HEK293 (cell line): ENCODE measurements at regions not wholly inside any gene's neighbourhood (a gene's known extent, or its start where the extent isn't known, plus 50 kb on each side); places are given as distances from the start of the nearest gene placed in this dataset.

Source experiments
- CTCF ChIA-PET: fragments of 350-600 bp; formaldehyde crosslinking; extraction: SDS; loops from one replicate; lab custom pipeline; 2021; ENCODE audit warnings: antibody characterized with exemption; lab: Yijun Ruan, JAX
- POLR2A ChIA-PET: fragments of 300-600 bp; formaldehyde crosslinking; extraction: SDS; loops from one replicate; lab custom pipeline; 2020; ENCODE audit warnings: antibody characterized with exemption, inconsistent platforms; lab: Yijun Ruan, JAX
- H3K27ac ChIP-seq: fragments of 200-500 bp; sonication (Bioruptor generic); 2 replicates; pipeline ENCODE4 v1.5.1; 2014; ENCODE audit warnings: low read depth, low read length, control low read depth, inconsistent platforms; ENCODE audit errors: extremely low read depth
- H3K36me3 ChIP-seq, 2 experiments: fragments of 200-500 bp in 1 of 2; sonication (Bioruptor generic) in 1 of 2; 1 replicate in 1 of 2; 2 replicates in 1 of 2; pipeline ENCODE4 v1.5.1; 2014 to 2017; ENCODE audit warnings: inconsistent platforms in 2 of 2, low read length in 2 of 2; ENCODE audit not compliant: control insufficient read depth in 2 of 2, insufficient read depth in 1 of 2
- H3K4me1 ChIP-seq: fragments of 200-500 bp; sonication (Bioruptor generic); 2 replicates; pipeline ENCODE4 v1.5.1; 2014; ENCODE audit warnings: mild to moderate bottlenecking, low read length, inconsistent platforms; ENCODE audit not compliant: control insufficient read depth, insufficient read depth
- H3K4me3 ChIP-seq: 2 replicates; pipeline ENCODE4 v1.5.1; 2011; ENCODE audit warnings: low read depth, mild to moderate bottlenecking, control low read depth, low read length, moderate library complexity
- H3K9me3 ChIP-seq: fragments of 200-500 bp; sonication (Bioruptor generic); 2 replicates; pipeline ENCODE4 v1.5.1; 2014; ENCODE audit warnings: low read depth, low read length, inconsistent platforms; ENCODE audit not compliant: control insufficient read depth, insufficient read depth
- GLIS2 ChIP-seq: fragments of 450-650 bp; formaldehyde crosslinking; IDR thresholded peaks from 2 replicates; pipeline ENCODE4 v1.5.1; 2016; ENCODE audit warnings: missing biosample characterization, missing genetic modification characterization
- HOXC10 ChIP-seq: sonication (generic); formaldehyde crosslinking; IDR thresholded peaks from 2 replicates; pipeline ENCODE4 v1.8.1; 2023; ENCODE audit warnings: mild to moderate bottlenecking, missing genetic modification reagents
- HOXD13 ChIP-seq: sonication (generic); formaldehyde crosslinking; IDR thresholded peaks from 2 replicates; pipeline ENCODE4 v1.8.0; 2022; ENCODE audit warnings: missing genetic modification reagents, borderline replicate concordance
- IKZF3 ChIP-seq: fragments of 450-650 bp; IDR thresholded peaks from 2 replicates; pipeline ENCODE4 v1.5.0; 2018; ENCODE audit warnings: missing biosample characterization, mild to moderate bottlenecking, missing genetic modification characterization, moderate library complexity
- OSR2 ChIP-seq: fragments of 450-650 bp; formaldehyde crosslinking; IDR thresholded peaks from 2 replicates; pipeline ENCODE4 v1.5.1; 2016; ENCODE audit warnings: missing biosample characterization, missing genetic modification characterization
- RBAK ChIP-seq: fragments of 450-650 bp; formaldehyde crosslinking; IDR thresholded peaks from 2 replicates; pipeline ENCODE4 v1.5.1; 2016; ENCODE audit warnings: missing biosample characterization, missing genetic modification characterization
- ZBTB48 ChIP-seq: fragments of 450-650 bp; formaldehyde crosslinking; IDR thresholded peaks from 2 replicates; pipeline ENCODE4 v1.5.1; 2016; ENCODE audit warnings: missing biosample characterization, missing genetic modification characterization
- ZFP41 ChIP-seq: fragments of 450-650 bp; formaldehyde crosslinking; IDR thresholded peaks from 2 replicates; pipeline ENCODE4 v1.5.1; 2016; ENCODE audit warnings: missing biosample characterization, missing genetic modification characterization, borderline replicate concordance
- ZNF112 ChIP-seq: fragments of 450-650 bp; formaldehyde crosslinking; IDR thresholded peaks from 2 replicates; pipeline ENCODE4 v1.5.0; 2017; ENCODE audit warnings: missing biosample characterization, missing genetic modification characterization
- ZNF248 ChIP-seq: fragments of 450-650 bp; formaldehyde crosslinking; IDR thresholded peaks from 2 replicates; pipeline ENCODE4 v1.5.1; 2017; ENCODE audit warnings: missing biosample characterization, missing genetic modification characterization
- ZNF521 ChIP-seq: fragments of 450-650 bp; formaldehyde crosslinking; IDR thresholded peaks from 2 replicates; pipeline ENCODE4 v1.5.1; 2017; ENCODE audit warnings: missing biosample characterization, mild to moderate bottlenecking, missing genetic modification characterization
- ZNF585B ChIP-seq: fragments of 450-650 bp; formaldehyde crosslinking; IDR thresholded peaks from 2 replicates; pipeline ENCODE4 v1.5.1; 2016; ENCODE audit warnings: missing biosample characterization, missing genetic modification characterization
- ZNF623 ChIP-seq: fragments of 450-650 bp; formaldehyde crosslinking; IDR thresholded peaks from 2 replicates; pipeline ENCODE4 v1.5.1; 2016; ENCODE audit warnings: missing biosample characterization, missing genetic modification characterization
- ZNF768 ChIP-seq: fragments of 450-650 bp; formaldehyde crosslinking; IDR thresholded peaks from 2 replicates; pipeline ENCODE4 v1.5.1; 2018; ENCODE audit warnings: missing biosample characterization, mild to moderate bottlenecking, missing genetic modification characterization
- ZNF843 ChIP-seq: fragments of 450-650 bp; formaldehyde crosslinking; IDR thresholded peaks from 2 replicates; pipeline ENCODE4 v1.5.1; 2016; ENCODE audit warnings: missing biosample characterization, missing genetic modification characterization
- ZSCAN16 ChIP-seq: fragments of 450-650 bp; formaldehyde crosslinking; IDR thresholded peaks from 2 replicates; pipeline ENCODE4 v1.5.1; 2016; ENCODE audit warnings: missing biosample characterization, missing genetic modification characterization
- TF ChIP-seq, protein P1 (sequence below): fragments of 450-650 bp; formaldehyde crosslinking; conservative IDR thresholded peaks from 2 replicates; pipeline ENCODE4 v1.5.1; 2016; ENCODE audit warnings: low read depth, missing biosample characterization, missing genetic modification characterization
- TF ChIP-seq, protein P2 (sequence below): fragments of 450-650 bp; formaldehyde crosslinking; IDR thresholded peaks from 2 replicates; pipeline ENCODE4 v1.5.1; 2016; ENCODE audit warnings: missing biosample characterization, missing genetic modification characterization
- TF ChIP-seq, protein P3 (sequence below): fragments of 450-650 bp; formaldehyde crosslinking; IDR thresholded peaks from 2 replicates; pipeline ENCODE4 v1.5.1; 2016; ENCODE audit warnings: missing biosample characterization, missing genetic modification characterization
- TF ChIP-seq, protein P4 (sequence below): fragments of 450-650 bp; formaldehyde crosslinking; IDR thresholded peaks from 2 replicates; pipeline ENCODE4 v1.5.1; 2016; ENCODE audit warnings: missing biosample characterization, missing genetic modification characterization, low read depth
- TF ChIP-seq, protein P5 (sequence below): fragments of 450-650 bp; formaldehyde crosslinking; IDR thresholded peaks from 2 replicates; pipeline ENCODE4 v1.5.1; 2016; ENCODE audit warnings: missing biosample characterization, missing genetic modification characterization

DNA sequence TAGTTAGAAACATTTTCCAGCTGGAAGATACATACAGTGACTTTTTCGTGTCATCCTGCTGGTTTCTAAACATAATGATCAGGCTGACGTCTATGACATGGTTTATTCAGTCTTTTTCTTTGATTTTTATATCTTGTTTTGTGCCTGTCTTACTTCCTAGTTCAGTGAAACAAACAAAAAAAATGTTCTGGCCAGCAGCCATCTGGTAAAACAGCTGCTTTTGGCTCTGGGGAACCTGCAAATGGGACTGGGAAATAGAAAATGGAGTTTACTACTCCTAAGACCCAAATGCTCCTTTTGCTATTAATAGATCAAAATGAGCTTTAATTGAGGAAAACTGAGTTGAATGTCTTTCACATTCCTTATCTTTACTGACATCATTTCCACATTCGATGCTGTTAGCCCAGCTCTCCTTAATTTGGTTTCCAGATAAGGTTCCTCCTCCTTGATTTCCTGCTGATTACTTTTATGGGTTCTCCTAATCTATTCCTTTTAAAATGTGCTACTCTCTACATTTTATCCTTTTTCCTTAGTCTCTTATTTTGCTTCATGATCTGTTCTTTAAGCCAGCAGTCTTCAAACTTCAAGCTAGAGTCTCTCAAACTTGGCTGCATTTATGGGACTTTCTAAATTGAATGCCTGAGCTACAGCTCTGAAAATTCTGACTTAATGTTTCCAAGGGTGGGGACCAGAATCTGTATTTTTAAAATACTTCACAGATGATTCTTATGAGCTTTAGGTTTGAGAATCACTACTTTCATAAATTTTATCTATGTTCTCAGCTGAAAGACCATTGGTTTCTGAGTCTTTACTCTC lies 499.5 kb downstream of the ANKRD50 start:
- H3K9me3 ChIP-seq: no peaks in the 10 kb centered on the region
- no peak overlapping the region for H3K4me3 ChIP-seq
- ChIA-PET CTCF (interaction anchor here (0.7 kb wide), 1 partner anchor 565 kb away, joined by 3 read pairs; no protein-coding TSS in a partner anchor), POLR2A (no interaction called here)
- TF ChIP-seq HOXD13 (CRISPR knock-in tag): no peak
- no peak overlapping the region for H3K27ac ChIP-seq
- no peaks in the 10 kb centered on the region for H3K36me3 ChIP-seq
- H3K4me1 ChIP-seq: no peaks in the 10 kb centered on the region

DNA sequence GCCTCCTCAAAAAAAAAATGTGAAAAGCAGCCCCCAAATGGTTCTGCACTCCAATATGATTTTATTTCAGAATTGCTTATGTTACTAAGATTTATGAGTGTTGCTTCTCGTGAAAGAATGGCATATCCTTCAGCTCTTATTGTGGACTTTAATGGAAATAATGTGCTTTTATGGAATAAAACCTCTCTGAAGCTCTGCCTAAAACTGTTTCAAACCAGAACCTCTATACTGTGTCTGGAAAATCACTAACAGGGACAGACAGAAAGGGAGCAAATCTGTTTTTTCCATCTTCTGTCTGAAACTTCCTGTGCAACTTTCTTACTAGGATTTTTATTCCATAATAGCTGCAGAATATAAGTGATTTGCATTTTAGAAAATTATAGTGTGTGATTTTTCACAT lies 493.1 kb downstream of the ANKRD50 start:
- ChIA-PET CTCF (interaction anchor here (0.6 kb wide), 1 partner anchor 214 kb away, joined by 3 read pairs; no protein-coding TSS in a partner anchor), POLR2A (no interaction called here)
- no peak overlapping the region for H3K27ac ChIP-seq
- TF ChIP-seq ZNF248 (tag by site-specific recombination): no peak
- TF ChIP-seq ZNF112 (tag by site-specific recombination): no peak
- TF ChIP-seq RBAK (tag by site-specific recombination): no peak
- TF ChIP-seq, protein P1, sequence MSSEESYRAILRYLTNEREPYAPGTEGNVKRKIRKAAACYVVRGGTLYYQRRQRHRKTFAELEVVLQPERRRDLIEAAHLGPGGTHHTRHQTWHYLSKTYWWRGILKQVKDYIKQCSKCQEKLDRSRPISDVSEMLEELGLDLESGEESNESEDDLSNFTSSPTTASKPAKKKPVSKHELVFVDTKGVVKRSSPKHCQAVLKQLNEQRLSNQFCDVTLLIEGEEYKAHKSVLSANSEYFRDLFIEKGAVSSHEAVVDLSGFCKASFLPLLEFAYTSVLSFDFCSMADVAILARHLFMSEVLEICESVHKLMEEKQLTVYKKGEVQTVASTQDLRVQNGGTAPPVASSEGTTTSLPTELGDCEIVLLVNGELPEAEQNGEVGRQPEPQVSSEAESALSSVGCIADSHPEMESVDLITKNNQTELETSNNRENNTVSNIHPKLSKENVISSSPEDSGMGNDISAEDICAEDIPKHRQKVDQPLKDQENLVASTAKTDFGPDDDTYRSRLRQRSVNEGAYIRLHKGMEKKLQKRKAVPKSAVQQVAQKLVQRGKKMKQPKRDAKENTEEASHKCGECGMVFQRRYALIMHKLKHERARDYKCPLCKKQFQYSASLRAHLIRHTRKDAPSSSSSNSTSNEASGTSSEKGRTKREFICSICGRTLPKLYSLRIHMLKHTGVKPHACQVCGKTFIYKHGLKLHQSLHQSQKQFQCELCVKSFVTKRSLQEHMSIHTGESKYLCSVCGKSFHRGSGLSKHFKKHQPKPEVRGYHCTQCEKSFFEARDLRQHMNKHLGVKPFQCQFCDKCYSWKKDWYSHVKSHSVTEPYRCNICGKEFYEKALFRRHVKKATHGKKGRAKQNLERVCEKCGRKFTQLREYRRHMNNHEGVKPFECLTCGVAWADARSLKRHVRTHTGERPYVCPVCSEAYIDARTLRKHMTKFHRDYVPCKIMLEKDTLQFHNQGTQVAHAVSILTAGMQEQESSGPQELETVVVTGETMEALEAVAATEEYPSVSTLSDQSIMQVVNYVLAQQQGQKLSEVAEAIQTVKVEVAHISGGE (tag by site-specific recombination): no peak
- no peak for TF ChIP-seq ZFP41
- no peak for TF ChIP-seq OSR2
- TF ChIP-seq, protein P2, sequence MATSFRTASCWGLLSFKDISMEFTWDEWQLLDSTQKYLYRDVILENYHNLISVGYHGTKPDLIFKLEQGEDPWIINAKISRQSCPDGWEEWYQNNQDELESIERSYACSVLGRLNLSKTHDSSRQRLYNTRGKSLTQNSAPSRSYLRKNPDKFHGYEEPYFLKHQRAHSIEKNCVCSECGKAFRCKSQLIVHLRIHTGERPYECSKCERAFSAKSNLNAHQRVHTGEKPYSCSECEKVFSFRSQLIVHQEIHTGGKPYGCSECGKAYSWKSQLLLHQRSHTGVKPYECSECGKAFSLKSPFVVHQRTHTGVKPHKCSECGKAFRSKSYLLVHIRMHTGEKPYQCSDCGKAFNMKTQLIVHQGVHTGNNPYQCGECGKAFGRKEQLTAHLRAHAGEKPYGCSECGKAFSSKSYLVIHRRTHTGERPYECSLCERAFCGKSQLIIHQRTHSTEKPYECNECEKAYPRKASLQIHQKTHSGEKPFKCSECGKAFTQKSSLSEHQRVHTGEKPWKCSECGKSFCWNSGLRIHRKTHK (tag by site-specific recombination): no peak
- no peak for TF ChIP-seq ZNF521 (tag by site-specific recombination)
- TF ChIP-seq, protein P3, sequence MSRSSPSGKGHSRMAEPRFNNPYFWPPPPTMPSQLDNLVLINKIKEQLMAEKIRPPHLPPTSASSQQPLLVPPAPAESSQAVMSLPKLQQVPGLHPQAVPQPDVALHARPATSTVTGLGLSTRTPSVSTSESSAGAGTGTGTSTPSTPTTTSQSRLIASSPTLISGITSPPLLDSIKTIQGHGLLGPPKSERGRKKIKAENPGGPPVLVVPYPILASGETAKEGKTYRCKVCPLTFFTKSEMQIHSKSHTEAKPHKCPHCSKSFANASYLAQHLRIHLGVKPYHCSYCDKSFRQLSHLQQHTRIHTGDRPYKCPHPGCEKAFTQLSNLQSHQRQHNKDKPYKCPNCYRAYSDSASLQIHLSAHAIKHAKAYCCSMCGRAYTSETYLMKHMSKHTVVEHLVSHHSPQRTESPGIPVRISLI (tag by site-specific recombination): no peak
- H3K9me3 ChIP-seq: no peaks in the 10 kb centered on the region
- no peak overlapping the region for H3K4me3 ChIP-seq
- no peaks in the 10 kb centered on the region for H3K36me3 ChIP-seq
- no peaks in the 10 kb centered on the region for H3K4me1 ChIP-seq

DNA sequence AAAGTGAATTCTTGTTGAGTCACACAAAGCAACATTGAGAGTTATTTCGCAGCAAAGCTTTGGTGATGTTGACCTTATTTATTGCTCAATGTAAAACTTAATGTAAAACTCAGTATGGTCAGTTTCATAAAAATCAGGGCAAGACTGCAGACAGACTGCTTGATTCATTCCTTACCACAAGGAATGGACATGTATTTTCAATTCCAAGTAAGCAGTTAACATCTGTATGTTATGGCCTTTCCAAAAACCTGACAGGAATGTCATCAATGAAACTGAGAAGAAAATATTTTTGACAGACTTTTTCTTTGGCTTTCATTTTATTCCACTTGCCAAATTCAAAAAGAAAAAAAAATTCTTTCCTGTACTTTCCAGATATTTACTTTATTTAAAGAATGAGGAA lies 488.3 kb downstream of the ANKRD50 start:
- Histone ChIP-seq H3K36me3 (no peaks in the 10 kb centered on the region), H3K4me1 (no peaks in the 10 kb centered on the region), H3K27ac (no peak overlapping the region), H3K9me3 (no peaks in the 10 kb centered on the region), H3K4me3 (no peak overlapping the region)
- ChIA-PET CTCF (interaction anchor here (0.6 kb wide), 1 partner anchor 23 kb away, joined by 3 read pairs; no protein-coding TSS in a partner anchor), POLR2A (no interaction called here)
- TF ChIP-seq, protein P4, sequence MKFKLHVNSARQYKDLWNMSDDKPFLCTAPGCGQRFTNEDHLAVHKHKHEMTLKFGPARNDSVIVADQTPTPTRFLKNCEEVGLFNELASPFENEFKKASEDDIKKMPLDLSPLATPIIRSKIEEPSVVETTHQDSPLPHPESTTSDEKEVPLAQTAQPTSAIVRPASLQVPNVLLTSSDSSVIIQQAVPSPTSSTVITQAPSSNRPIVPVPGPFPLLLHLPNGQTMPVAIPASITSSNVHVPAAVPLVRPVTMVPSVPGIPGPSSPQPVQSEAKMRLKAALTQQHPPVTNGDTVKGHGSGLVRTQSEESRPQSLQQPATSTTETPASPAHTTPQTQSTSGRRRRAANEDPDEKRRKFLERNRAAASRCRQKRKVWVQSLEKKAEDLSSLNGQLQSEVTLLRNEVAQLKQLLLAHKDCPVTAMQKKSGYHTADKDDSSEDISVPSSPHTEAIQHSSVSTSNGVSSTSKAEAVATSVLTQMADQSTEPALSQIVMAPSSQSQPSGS (tag by site-specific recombination): no peak
- no peak for TF ChIP-seq HOXC10 (CRISPR knock-in tag)
- TF ChIP-seq ZBTB48 (tag by site-specific recombination): no peak
- TF ChIP-seq ZNF768 (tag by site-specific recombination): no peak
- no peak for TF ChIP-seq ZNF623 (tag by site-specific recombination)
- no peak for TF ChIP-seq ZNF843 (tag by site-specific recombination)
- TF ChIP-seq, protein P5, sequence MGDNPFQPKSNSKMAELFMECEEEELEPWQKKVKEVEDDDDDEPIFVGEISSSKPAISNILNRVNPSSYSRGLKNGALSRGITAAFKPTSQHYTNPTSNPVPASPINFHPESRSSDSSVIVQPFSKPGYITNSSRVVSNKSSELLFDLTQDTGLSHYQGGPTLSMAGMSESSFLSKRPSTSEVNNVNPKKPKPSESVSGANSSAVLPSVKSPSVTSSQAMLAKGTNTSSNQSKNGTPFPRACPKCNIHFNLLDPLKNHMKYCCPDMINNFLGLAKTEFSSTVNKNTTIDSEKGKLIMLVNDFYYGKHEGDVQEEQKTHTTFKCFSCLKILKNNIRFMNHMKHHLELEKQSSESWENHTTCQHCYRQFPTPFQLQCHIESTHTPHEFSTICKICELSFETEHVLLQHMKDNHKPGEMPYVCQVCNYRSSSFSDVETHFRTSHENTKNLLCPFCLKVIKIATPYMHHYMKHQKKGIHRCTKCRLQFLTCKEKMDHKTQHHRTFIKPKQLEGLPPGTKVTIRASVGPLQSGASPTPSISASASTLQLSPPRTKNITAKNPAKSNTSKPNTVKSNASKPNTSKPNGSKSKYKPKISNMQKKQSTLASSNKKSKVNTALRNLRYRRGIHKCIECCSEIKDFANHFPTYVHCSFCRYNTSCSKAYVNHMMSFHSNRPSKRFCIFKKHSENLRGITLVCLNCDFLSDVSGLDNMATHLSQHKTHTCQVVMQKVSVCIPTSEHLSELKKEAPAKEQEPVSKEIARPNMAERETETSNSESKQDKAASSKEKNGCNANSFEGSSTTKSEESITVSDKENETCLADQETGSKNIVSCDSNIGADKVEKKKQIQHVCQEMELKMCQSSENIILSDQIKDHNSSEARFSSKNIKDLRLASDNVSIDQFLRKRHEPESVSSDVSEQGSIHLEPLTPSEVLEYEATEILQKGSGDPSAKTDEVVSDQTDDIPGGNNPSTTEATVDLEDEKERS (tag by site-specific recombination): no peak
- no peak for TF ChIP-seq IKZF3 (tag by site-specific recombination)
- TF ChIP-seq GLIS2 (tag by site-specific recombination): no peak
- no peak for TF ChIP-seq ZSCAN16 (tag by site-specific recombination)
- no peak for TF ChIP-seq ZNF585B
